HG03039 (cell line): ENCODE measurements at regions not wholly inside any gene's neighbourhood (a gene's known extent, or its start where the extent isn't known, plus 50 kb on each side); places are given as distances from the start of the nearest gene placed in this dataset.
"Not testable (repeated sequence)": the region's sequence is repeated elsewhere in the genome, so short reads cannot be mapped to it uniquely, and the experiment has no call there.

Source experiments
- ATAC-seq: cut with Tn5 transposase; IDR thresholded peaks from one replicate; pipeline ENCODE4 v1.9.1; 2021; ENCODE audit warnings: mild to moderate bottlenecking, moderate library complexity; ENCODE audit not compliant: unreplicated experiment

DNA sequence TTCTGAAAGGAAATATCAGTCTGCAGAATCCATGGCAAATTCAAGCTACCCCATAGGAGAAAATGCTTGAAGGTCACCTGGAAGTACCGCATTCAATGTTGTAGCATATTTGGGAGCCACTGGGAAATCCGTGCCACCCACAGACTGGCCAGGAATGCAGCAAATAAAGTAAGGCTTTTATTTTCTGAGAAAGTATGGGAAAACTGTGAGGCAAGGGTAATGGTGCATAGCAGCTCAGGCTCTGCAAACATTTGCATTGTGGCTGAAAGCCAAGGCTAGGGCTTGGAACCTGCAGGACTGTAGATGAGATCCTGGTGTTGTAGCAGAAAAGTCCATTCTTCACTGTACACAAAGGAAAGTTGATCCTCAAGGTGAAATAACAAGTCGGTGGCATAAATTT, 450.9 kb upstream of the NR3C2 start:
- no peak for ATAC-seq

DNA sequence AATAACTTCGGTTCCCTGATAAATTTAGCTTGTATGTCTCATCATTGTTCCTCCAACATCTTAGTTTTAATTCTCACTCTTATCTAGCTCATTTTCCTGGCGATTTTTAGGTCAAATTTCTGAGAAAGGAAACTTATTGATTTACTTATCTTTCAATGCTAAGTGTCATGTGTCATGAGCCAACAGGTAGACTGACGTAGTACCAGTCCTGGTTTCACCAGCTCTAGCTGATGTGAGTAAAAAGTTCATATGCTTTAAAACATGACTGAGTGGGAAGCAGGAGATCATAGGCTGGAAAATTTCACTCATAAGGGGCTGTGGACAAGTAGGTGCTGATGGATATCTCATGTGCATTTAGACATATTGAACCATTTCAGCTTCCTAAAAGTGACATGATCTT, 441.7 kb upstream of the NR3C2 start:
- ATAC-seq, result no peak

DNA sequence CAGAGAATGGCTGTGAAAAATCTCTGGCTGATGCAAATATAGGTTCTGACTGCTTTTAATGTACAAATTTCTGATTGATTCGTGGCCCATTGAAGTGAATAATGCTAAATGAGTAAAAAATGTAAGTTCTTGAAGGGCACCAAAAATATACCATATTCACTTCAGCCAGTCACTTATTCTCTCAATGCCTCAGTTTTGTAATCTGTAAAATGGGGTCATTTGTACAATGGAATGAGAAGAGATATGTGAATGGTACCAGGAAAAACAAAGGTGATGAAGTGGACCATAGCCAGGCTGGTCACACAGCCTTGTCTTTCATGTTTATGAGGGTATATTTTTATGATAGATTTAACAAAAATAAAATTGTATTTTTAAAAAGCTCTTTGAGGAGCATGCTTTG, 441.2 kb upstream of the NR3C2 start:
- ATAC-seq, result no peak

DNA sequence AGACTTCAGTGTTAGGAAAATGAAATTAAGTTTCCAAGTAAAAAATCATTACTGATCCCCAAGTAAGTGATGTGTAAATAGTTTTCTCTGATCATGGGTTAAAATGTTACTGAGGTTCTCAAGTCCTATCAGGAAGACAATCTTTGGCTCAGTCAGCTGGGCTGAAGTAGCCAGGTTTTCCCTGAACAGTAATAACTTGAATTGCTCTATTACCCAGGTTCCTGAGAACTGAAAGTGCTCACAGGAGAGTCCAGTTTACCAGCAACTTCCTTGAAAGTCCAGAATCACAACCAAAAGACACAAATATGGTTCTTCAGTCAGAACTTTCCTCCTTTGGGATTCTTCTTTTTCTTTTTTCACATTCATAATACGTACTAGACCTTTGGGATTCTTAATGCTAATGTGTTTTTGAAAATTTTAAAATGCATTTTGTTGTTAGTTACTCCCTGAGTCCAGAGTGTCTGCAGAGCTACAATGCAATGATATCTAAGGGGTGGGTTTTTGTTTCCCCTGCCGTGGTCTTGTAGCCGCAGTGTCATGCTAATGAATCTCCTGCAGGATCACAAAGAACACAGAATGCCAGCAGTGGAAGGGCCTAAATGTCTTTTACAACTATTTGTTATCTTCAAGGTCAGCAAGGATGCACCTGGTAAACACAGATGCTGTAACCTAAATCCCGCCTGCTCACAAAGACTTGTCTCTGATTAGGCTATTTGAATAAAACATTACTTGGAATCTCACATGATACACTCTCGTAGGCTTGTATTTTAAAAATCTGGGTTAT, 439.8 kb upstream of the NR3C2 start:
- ATAC-seq, result no peak

DNA sequence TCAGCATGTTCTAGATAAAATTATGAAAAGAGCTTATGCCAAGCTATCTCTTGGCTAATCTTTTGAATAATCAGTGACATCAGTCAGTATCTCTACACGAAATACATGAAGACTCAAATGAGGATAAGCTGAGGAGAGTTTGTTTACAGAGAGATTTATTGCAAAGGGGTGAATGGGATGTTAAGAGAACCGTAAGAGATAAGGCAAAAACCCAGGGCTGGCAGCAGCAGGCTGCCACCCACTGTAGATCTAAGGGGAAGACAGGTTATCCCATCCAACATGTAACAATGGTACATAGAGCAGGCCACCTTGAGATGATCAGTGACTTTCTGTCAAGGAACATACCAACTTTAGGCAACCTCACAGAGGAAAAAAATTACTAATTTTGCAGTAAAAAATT, 432.1 kb upstream of the NR3C2 start:
- ATAC-seq, result no peak

DNA sequence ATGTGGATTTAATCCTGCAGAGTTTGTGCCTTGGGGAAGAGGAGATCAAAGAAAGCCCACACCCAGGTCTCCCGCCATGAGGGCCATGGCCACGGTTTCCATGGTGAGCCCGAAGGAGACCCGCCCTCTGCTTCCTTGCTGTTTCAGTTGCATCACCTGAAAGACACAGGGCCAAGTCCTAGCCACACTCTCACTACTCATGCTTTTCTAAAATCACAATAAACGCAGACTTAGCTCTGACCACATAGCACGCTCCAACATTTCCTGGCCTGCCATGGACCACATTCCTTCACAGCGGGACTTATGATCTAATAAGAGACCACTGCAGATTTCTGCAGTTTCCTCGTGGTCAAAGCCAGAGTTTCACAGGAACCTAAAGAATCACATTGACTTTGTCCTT, 426.0 kb upstream of the NR3C2 start:
- no peak for ATAC-seq

DNA sequence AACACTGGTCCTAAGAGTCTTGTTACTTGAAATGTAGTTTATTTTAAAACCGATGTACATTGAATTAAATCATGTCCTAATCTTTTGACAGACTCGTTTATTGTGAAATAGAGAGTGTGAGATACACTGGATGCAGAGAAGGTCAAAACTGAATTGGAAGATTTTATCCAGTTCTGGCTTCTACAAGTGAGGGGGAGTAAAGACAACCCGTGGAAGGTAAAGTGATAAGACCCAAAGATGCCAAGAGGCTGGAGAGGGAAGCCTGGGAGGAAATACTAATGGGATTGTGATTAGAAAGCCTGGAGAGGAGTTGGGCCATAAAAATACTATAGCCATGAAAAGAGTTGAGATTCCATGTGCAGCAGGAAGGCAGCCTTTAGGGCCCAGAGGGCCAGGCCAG, 424.5 kb upstream of the NR3C2 start:
- ATAC-seq, result no peak

DNA sequence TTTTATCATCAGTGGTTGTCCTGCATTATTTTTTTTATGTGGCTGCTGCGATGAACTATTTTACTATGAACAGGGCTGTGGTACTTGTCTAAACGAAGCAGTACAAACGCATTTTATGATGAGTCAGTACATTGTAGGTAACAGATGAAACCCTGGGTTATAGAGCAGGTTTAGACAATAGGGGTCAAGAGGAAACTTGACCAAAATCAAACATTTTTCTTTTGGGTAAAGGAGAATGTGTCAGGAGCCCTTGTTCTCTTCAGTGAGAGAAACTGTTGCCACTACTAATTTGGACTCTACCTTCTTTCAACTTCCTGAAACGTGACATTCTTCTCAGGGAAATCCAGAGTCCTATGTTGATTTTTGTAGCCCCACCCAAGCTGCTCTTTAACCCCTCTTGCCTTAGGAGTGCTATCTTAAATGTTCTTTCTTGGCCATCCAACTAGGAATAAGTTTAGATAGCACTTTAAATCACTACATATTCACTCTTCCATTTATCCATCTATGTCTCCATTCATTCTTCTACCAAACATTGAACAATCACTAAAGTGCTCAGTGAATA, 415.8 kb upstream of the NR3C2 start:
- no peak for ATAC-seq

DNA sequence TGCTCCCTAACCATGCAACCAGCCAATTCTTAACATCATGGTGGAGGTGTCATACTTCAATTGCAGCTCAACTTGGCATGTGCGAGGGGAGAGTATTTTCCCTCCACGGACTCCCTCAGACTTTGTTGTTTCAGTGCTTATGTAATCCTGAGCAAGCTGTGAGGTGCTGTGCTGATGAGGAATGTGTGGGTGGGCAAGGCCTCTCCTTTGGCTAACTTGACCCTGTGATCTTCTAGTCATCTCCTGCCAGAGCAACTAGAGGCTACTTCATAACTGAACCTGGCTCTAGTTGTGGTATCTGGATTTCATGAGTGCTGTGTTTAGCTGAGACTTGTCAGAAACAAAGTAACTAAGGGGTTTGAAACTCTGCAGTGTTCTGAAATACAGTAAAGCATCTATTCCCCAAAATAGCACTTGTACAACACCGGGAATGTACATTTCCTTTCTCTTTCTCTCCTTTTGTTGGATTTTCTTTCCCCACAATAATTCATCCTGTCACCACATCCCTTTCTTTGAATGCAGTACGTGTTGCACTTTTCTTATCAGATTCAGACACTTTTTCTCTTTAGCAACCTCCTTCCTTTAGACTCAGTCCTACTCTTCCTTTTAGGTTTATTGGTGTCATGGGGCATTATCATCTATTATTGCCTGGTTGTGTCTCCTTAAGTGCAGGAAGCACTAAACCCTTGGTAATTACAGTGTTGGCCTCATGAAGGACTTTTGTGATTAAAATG, 415.2 kb upstream of the NR3C2 start:
- no peak for ATAC-seq

DNA sequence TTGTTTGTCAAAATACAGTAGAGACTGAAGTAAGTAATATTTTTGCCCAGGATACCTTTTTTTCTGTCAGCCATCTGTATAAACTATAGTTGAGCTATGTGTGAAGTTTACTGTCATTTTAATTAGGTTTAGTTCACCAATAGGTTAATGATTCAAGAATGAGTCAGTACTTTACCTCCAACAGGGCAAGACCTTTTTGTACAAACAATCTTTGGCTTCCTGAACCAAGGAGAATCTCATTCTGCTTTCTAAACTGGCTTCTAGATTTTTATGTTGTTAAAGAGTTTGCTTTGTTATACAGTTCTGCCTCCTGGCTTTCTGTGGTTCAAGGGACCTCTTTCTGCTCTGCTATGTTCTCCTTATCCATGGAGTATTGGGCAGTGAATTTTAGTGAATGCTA, 412.0 kb upstream of the NR3C2 start:
- ATAC-seq, result no peak

DNA sequence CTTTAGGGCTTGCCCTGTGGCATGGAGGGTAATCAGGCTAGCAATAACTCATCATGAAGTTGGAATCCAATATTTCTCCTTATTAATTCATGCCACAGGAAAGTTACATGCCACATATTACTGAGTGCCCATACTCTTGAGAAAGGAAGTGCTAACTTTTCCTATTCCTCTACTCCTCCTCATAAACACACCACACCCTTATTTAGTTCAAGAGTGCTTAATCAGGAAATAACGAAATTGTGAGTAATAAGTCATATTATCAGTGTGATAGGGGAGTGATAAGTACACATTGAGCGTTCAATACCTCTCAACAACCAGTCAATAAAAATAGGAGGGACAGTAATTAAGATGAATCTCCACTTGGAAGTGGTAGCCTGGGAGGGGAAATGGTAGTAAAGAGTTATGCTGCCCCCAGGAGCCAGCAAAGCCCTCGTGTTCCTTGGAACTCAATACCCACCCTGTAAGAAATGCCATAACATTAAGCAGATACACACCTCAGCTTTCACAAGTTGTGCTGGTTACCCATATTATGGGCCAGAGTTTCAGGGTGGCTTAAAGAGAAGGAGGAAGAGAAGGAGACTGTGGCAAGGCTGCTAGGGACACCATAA, 410.0 kb upstream of the NR3C2 start:
- ATAC-seq, result no peak

DNA sequence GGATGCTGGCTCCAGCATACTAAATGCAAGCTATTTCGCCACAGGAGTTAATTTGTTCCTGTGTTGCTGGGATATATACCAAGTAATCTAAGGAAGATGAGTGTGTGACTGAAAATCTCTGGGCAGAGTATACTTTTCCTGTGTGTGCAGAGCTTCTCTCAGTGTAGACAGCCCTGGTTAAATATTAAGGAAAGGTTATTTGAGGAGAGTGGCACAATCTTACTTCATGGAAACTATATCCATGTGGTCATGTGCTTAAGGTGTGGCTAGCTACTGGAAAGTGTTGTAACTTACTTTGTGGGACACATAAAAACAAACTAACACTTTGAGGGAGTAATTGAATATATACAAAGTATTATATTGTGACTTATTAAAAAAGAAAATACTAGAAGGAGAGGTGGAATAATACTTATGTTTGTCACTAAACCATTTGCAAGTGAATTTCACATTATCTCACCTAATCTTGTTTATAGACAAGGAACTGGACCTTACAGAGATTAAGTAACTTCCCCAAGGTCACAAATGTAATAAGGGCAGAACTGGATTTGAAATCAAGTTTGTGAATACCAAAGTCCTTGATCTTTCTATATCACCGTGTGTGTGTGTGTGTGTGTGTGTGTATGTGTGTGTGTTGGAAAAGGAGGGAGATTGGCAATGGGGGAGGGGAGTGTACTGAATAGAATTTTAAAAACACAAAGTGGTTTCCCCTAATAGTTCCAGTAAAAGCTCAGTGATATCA, 408.2 kb upstream of the NR3C2 start:
- ATAC-seq, result no peak

DNA sequence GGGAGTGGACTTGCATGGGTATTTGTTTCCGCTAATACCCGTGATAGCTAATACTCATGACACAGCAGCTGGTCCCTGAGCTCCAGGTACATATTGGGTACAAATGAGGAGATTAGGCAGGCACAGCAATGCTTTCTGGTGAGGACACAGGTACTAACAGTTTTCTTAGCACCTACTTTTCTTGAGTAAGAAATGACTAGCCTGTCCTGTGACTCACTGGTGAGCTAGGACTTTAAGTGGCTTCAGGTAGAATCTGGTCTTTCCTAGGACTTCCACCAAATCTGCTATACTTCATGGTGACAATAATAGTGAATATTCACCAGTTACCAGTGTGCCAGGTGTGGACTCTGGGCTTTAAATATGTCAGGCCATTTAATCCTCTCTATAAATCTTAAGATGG, 407.4 kb upstream of the NR3C2 start:
- ATAC-seq, result no peak

DNA sequence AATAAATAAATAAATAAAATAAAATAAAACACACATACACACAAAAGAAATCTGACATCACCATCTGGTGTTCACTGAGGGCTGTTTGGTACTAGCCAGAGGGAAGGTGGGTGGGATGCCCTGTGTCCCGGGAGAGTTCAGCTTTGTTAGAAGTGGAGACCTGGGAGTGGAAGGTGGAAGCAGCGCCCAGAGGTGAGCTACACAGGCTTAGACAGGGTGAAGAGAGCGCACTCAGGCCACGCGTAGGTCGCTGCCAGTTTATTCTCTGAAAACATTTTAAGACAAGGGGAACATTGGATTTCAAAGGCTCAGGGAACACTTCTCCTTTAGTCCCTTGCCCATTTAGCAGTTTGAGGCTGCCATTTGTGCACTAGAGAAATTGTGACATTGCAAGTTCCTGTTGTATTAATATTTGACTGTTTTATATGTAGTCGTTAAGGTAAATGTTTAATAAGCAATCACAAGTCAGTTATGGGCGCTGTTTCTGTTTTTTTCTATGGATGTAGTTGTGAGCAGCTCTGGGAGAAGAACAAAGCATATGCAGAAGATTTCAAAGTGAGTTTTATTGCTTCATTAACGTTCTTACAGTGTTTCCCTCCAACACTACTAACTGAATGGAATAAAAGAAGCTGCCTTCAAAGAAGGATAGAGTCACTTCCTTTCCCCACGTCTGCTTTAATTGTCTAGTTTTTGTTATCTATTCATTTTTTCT, 405.5 kb upstream of the NR3C2 start:
- ATAC-seq, result no peak

DNA sequence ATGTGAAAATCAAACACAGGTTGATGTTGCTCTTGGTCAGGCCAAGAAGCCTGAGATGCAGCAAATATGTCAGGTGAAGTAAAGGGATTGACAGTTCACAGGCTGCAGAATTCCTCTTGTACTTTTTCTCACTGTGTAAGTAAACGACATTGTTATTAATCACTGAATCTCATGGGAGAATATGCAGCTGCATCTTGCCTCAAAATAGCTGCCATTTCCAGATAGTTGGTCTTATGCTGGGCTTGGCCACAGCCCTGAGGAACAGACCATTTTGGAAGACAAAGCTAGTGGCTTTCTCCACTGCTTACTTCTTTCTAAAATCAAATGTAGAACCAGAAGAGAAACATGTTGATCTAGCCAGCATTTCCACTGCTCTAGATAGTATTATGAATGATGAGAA, 403.4 kb upstream of the NR3C2 start:
- ATAC-seq, result no peak

DNA sequence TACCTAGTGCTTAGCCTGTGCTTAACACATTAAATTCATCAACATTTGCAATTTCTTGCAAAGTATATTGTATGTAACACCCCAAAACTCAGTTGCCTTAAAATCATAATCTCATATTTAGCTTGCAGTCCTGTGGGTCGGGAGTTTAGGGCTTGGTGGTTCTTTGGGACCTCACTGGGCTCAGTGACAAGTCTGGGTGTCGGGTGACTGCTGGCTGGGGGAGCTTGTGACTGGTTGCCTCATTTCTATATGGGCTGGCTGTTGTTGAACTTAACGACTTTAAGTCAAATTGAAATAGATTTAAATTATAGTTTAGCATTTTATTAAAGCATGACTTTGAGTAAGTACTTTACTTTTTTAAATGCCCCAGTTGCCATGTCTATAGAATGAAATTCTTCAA, 401.4 kb upstream of the NR3C2 start:
- no peak for ATAC-seq

DNA sequence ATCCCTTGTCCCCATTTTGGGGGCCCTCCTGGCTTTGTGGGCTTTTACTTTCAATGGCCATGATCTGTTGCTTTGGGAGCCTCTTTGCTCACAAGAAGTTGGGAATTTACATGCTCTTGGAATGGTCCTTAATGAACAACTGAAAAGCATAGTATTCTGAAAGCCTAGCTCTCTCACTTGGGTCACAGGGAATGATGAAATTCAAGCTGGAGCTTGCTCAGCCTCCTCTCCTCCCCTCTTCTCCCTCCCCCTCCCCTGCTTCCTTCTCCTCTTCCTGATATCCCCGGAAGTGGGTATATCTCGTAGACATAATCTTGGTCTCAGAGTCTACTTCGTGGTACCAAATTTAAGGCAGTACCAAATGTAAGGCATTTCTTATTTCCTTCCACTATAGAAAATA, 400.6 kb upstream of the NR3C2 start:
- ATAC-seq, result no peak

DNA sequence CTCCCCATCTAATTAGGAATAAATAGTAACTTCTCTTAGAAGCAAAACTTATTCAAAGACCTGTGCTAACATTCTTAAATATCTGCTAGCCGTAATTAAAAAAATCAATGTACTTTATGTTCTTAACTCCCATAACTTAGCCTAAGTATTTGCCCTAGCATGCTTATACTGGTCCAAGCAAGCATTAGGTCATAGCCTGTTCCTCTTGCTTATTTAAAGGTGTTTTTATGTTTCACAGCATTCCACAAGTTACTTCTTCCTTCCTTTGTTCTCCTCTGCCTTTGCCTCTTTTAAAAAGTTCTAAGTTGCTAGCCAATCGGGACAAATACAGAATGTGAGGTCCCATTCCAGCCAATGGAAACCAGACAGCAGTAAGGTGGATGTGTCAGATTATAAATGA, 395.4 kb upstream of the NR3C2 start:
- ATAC-seq, result not testable (repeated sequence)

DNA sequence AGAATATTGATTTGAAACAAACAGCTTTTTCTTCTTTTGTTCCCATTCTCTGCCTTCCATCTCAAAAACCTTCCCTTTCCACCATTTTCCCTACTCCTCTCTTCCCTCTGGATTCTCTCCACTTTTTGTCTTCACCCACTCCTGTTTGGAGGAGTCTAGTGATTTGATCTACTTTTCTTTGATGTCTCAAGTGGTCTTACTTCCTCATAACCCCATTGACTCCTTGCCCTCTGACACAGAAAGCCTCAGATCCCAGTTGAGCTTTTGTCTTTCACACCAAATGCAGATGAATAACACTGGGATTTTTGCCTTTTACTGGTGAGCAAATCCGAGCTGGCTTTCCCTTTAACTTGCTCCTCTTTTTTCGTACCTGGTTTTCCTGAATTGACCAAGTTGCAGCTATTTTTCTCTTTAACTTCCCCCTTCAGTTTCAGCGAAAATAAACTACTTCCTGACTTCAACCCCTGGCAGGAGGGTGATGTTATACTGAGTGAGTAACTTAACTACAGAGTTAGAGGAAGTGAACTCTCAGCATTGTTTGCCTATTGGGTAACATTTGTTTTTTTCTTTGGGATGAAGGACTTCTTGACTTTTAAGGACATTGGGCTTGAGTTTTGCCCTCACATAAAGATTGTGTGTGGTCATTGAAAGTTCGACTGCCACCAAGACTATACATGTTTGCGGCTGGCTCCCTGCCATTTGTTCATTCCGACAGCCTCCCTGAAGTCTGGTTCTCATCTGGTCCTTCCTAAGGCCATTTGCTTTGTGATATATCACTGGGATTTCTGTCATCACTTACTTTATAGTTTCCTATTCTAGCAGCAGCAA, 392.8 kb upstream of the NR3C2 start:
- no peak for ATAC-seq

DNA sequence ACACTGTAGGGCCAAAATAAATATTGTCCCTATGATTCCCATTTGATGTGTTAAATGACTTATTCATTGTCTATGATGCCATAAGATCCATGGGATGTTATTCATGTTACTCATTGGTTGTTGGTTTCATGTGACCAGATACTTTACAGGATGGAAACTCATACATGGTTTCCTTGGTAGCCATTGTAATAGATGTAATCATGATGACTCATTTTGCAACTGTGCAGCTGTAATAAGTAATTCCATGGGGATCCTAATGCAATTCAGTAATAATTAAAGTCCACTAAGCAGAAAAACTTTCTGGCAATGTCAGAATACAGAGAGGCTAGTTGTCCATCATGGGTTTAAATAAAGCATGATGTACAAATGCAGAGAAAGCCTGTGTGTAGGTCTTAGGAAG, 389.7 kb upstream of the NR3C2 start:
- no peak for ATAC-seq
